ENCODE measurements at regions not wholly inside any gene's neighbourhood (a gene's known extent, or its start where the extent isn't known, plus 50 kb on each side); places are given as distances from the start of the nearest gene placed in this dataset.

- no peak for TF ChIP-seq CTCF (IDR thresholded peaks at IDR 0.05; ENCODE audit: low read depth, low read length)
- H3K4me3 ChIP-seq (ENCODE audit: low read depth, low read length) = no peak overlapping the region
Measured at GRCh38 chr20:60483371-60483770, 525.1 kb downstream of the CDH26 start.

- TF ChIP-seq CTCF (IDR thresholded peaks at IDR 0.05; ENCODE audit: low read depth, low read length) = no peak
- H3K4me3 ChIP-seq (ENCODE audit: low read depth, low read length) = no peak overlapping the region
Measured at GRCh38 chr20:60484316-60484715, 526.1 kb downstream of the CDH26 start.

GRCh38 chr20:60485012-60485760 lies 527.0 kb downstream of the CDH26 start:
- H3K4me3 ChIP-seq (ENCODE audit: low read depth, low read length) = no peak overlapping the region
- TF ChIP-seq CTCF (IDR thresholded peaks at IDR 0.05; ENCODE audit: low read depth, low read length) = no peak

GRCh38 chr20:60486315-60486714 lies 528.1 kb downstream of the CDH26 start:
- no peak for TF ChIP-seq CTCF (IDR thresholded peaks at IDR 0.05; ENCODE audit: low read depth, low read length)
- no peak overlapping the region for H3K4me3 ChIP-seq (ENCODE audit: low read depth, low read length)

GRCh38 chr20:60486937-60487336 lies 528.7 kb downstream of the CDH26 start:
- no peak overlapping the region for H3K4me3 ChIP-seq (ENCODE audit: low read depth, low read length)
- TF ChIP-seq CTCF (IDR thresholded peaks at IDR 0.05; ENCODE audit: low read depth, low read length) = no peak

- no peak overlapping the region for H3K4me3 ChIP-seq (ENCODE audit: low read depth, low read length)
- no peak for TF ChIP-seq CTCF (IDR thresholded peaks at IDR 0.05; ENCODE audit: low read depth, low read length)
Measured at GRCh38 chr20:60490217-60491050, 532.2 kb downstream of the CDH26 start.

GRCh38 chr20:60491051-60491581 lies 532.9 kb downstream of the CDH26 start:
- H3K4me3 ChIP-seq (ENCODE audit: low read depth, low read length) = no peak overlapping the region
- no peak for TF ChIP-seq CTCF (IDR thresholded peaks at IDR 0.05; ENCODE audit: low read depth, low read length)
